ENCODE measurements at regions not wholly inside any gene's neighbourhood (a gene's known extent, or its start where the extent isn't known, plus 50 kb on each side); places are given as distances from the start of the nearest gene placed in this dataset.
A peak's percentile ranks its signal among the peaks of the same experiment; 100 is the strongest.

- TF ChIP-seq ZNF687 (CRISPR knock-in tag; IDR thresholded peaks at IDR 0.05) (peak; percentile 64), ZNF607 (CRISPR knock-in tag; IDR thresholded peaks at IDR 0.05; ENCODE audit: borderline replicate concordance) (0 out of 2 replicates have a peak, but pooled peaks have one; percentile 34), ZNF782 (CRISPR knock-in tag; IDR thresholded peaks at IDR 0.05; ENCODE audit: borderline replicate concordance) (0 out of 2 replicates have a peak, but pooled peaks have one; percentile 7), HNRNPLL (IDR thresholded peaks at IDR 0.05; ENCODE audit: low read depth, low read length, poor library complexity, severe bottlenecking) (peak; percentile 11), ZNF777 (CRISPR knock-in tag; IDR thresholded peaks at IDR 0.05) (0 out of 2 replicates have a peak, but pooled peaks have one; percentile 14), SAP130 (CRISPR knock-in tag; IDR thresholded peaks at IDR 0.05; ENCODE audit: low read depth) (peak; percentile 15; the same call in 1 of the 2 replicates), HES4 (CRISPR knock-in tag; IDR thresholded peaks at IDR 0.05; ENCODE audit: borderline replicate concordance) (no peak), ZFP91 (CRISPR knock-in tag; IDR thresholded peaks at IDR 0.05; ENCODE audit: borderline replicate concordance) (peak; percentile 36; the same call in 1 of the 2 replicates), BRF2 (CRISPR knock-in tag; IDR thresholded peaks at IDR 0.05) (0 out of 2 replicates have a peak, but pooled peaks have one; percentile 17), CHD4 (IDR thresholded peaks at IDR 0.05; ENCODE audit: borderline replicate concordance, low read length) (no peak), CBX2 (IDR thresholded peaks at IDR 0.05; ENCODE audit: low read depth, low read length) (0 out of 2 replicates have a peak, but pooled peaks have one; percentile 61), CBX2 (CRISPR knock-in tag; IDR thresholded peaks at IDR 0.05; ENCODE audit: low read depth) (no peak), ZNF280D (CRISPR knock-in tag; IDR thresholded peaks at IDR 0.05) (peak; percentile 18; the same call in 1 of the 2 replicates), SNAPC2 (CRISPR knock-in tag; IDR thresholded peaks at IDR 0.05) (0 out of 2 replicates have a peak, but pooled peaks have one; percentile 38)
Measured at GRCh38 chr11:16603890-16604793, 134.3 kb upstream of the C11orf58 start (continued).
